Dermis microvascular lymphatic vessel endothelial cell (primary cell): ENCODE measurements at regions not wholly inside any gene's neighbourhood (a gene's known extent, or its start where the extent isn't known, plus 50 kb on each side); places are given as distances from the start of the nearest gene placed in this dataset.
"Not testable (repeated sequence)": the region's sequence is repeated elsewhere in the genome, so short reads cannot be mapped to it uniquely, and the experiment has no call there.

Experiments used
- DNase-seq, 2 donors: peaks; one replicate each; pipeline versions ENCODE4 v3.0.0 to v3.0.0-alpha.2; 2010; ENCODE audit warnings: low read depth in 2 of 2

- DNase-seq, result no peak
Observed at GRCh38 chr14:25869854-25870253, 728.0 kb downstream of the NOVA1 start.

- DNase-seq, result no peak
Observed at GRCh38 chr14:25868521-25869314, 729.1 kb downstream of the NOVA1 start.

GRCh38 chr14:25861406-25861805, 736.4 kb downstream of the NOVA1 start:
- DNase-seq, result no peak

GRCh38 chr14:25848601-25849000, 749.2 kb downstream of the NOVA1 start:
- DNase-seq, result no peak

GRCh38 chr14:25846246-25846645, 751.6 kb downstream of the NOVA1 start:
- no peak for DNase-seq

- DNase-seq, result no peak
Observed at GRCh38 chr14:25843481-25844470, 754.1 kb downstream of the NOVA1 start.

- DNase-seq, result no peak
Observed at GRCh38 chr14:25841226-25841625, 756.6 kb downstream of the NOVA1 start.

GRCh38 chr14:25837551-25837965, 760.3 kb downstream of the NOVA1 start:
- no peak for DNase-seq

- DNase-seq, result no peak
Observed at GRCh38 chr14:25836636-25837035, 761.2 kb downstream of the NOVA1 start.

- DNase-seq, result no peak
Observed at GRCh38 chr14:25833341-25834126, 764.3 kb downstream of the NOVA1 start.

- DNase-seq, result no peak
Observed at GRCh38 chr14:25832585-25832984, 765.2 kb downstream of the NOVA1 start.

GRCh38 chr14:25828562-25828961, 769.3 kb downstream of the NOVA1 start:
- DNase-seq, result no peak

- no peak for DNase-seq
Observed at GRCh38 chr14:25826105-25826504, 771.7 kb downstream of the NOVA1 start.

- no peak for DNase-seq
Observed at GRCh38 chr14:25820368-25820767, 770.4 kb upstream of the STXBP6 start.

- DNase-seq, result not testable (repeated sequence)
Observed at GRCh38 chr14:25814622-25815021, 764.7 kb upstream of the STXBP6 start.

- no peak for DNase-seq
Observed at GRCh38 chr14:25803386-25804018, 753.6 kb upstream of the STXBP6 start.

- DNase-seq, result no peak
Observed at GRCh38 chr14:25800841-25801240, 750.9 kb upstream of the STXBP6 start.

- no peak for DNase-seq
Observed at GRCh38 chr14:25788252-25788651, 738.3 kb upstream of the STXBP6 start.

- no peak for DNase-seq
Observed at GRCh38 chr14:25765909-25766308, 716.0 kb upstream of the STXBP6 start.

- no peak for DNase-seq
Observed at GRCh38 chr14:25759920-25760655, 710.1 kb upstream of the STXBP6 start.
